Islet of Langerhans (tissue), 1 donor: ENCODE measurements at regions not wholly inside any gene's neighbourhood (a gene's known extent, or its start where the extent isn't known, plus 50 kb on each side); places are given as distances from the start of the nearest gene placed in this dataset.
A peak's percentile ranks its signal among the peaks of the same experiment; 100 is the strongest.
"Not testable (repeated sequence)": the region's sequence is repeated elsewhere in the genome, so short reads cannot be mapped to it uniquely, and the experiment has no call there.

Source experiments
- FAIRE-seq: peaks from one replicate; lab custom pipeline; 2011; peaks lifted over from hg19 to GRCh38; lab: Jason Lieb, UNC

DNA sequence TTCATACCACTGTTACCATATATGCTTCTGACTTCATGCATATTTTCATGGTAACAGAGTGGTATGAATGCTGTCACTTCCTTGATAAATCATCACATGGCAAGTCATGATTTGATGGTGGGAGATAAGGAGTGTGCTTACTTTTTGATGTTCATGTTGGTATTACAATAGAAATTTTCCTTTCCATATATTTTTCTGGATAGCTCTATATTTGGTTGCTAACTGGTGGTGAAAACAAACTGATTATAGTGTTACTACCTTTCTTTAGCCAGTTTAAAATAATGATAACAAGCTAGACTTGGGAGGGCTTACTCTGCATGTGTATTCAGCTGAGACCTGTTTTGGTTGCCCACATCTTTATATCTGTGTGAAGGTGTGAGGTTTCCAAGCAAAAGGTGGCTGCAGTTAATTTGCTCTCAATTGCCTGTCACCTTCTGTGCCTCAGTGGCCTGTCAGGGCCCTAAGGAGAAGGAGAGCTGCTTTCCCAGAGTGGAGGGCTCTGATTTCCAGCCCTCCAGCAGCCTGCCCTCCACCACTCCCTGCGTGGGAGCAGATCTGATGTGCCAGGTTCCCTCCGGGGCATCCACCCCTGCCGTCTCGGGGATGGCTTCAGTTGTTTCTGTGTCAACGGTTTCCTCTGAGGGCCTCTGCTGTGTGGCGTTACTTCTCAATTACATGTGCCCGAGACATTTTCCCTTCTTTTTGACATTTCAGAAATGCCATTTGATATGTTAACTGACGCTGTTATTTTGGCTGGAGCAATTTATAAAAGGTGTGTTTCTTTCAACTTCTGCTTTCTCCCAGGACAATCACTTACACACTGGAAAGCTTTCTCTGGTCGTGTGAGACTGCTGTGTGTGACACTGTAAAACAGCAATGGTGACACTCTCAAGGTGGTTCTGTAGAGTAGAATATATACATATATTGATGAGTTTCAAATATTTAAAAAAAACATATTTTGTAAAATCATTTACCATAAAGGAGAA, 107.7 kb upstream of the KLF6 start:
- no peak for FAIRE-seq

- FAIRE-seq, result no peak
Observed at GRCh38 chr10:3891396-3891795, 106.4 kb upstream of the KLF6 start.

- FAIRE-seq, result no peak
Observed at GRCh38 chr10:3890602-3891352, 105.8 kb upstream of the KLF6 start.

DNA sequence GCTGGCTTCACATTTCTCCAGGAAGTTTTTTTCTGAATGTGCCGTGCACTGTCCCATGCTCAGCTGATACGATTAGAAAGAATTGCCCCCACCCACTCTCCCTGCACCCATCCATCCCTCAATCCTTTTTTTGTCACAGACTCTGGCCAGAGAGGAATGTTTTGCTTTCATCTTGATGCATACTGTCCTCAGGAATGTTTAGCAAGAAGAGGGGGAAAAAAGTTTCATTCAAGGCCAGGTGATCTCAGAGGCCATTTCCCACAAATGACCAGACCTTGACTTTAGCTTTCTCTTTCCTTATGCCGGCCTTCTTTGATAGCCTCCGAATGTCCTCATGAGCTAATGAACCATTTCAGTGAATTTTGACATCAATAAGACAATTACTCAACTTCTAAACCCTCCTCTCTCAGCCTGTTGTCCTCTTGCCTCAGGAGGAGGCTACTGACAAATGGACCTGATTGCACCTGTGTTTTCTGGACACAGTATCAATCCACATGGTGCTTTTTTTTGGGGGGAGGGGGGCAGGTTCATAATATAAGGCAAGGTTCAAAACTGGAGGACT, 105.0 kb upstream of the KLF6 start:
- FAIRE-seq, result no peak

GRCh38 chr10:3887885-3888476, 103.0 kb upstream of the KLF6 start:
- no peak for FAIRE-seq

- no peak for FAIRE-seq
Observed at GRCh38 chr10:3887404-3887803, 102.4 kb upstream of the KLF6 start.

DNA sequence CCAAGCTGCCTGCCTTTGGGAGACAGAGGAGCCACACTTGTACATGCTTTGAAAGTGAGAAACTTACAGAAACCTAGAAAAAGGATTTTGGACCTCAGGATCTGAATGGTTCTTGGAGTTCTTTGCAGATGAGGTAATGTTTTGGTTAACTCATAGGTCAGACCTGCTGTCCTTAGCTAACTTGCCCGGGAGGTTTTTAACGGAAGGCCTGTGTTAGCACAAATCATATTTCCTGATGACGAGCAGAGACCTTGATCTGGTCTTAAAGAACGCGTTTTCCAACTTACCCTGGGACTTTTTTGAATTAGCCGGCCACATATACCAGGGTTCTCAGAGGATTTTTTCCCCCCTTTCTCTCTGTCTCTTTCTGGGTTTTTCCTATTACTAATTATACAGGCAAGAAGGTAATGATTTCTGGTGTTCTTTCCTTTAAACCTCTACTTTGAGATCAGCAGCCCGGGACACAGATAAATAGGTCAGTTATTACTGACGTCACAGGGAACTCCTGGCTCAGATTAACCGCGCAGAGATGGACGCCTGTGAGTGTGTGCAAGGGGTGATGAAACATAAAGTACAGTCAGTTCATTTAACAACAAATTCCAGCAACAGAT, 101.7 kb upstream of the KLF6 start:
- FAIRE-seq, result peak; percentile 69

GRCh38 chr10:3886191-3886590, 101.2 kb upstream of the KLF6 start:
- no peak for FAIRE-seq

- no peak for FAIRE-seq
Observed at GRCh38 chr10:3882855-3883254, 97.8 kb upstream of the KLF6 start.

DNA sequence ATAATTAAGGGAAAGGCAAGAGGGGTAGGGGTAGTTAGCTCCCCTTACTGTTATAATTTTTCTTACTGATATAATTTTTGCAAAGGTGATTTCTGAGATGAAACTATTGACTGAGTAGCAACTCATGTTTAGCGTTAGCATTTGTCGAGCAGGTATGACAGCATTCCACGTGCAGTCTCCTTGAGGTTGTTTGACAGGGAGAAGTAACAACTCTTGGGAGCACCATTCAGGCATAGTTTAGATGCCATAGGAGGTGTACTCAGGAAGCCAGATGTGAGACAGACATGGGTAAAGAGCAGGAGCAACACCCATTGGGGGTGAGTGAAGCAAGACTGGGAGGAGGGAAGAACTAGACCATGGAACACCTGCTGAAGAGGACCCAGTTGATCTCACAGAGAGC, 96.6 kb upstream of the KLF6 start:
- no peak for FAIRE-seq

DNA sequence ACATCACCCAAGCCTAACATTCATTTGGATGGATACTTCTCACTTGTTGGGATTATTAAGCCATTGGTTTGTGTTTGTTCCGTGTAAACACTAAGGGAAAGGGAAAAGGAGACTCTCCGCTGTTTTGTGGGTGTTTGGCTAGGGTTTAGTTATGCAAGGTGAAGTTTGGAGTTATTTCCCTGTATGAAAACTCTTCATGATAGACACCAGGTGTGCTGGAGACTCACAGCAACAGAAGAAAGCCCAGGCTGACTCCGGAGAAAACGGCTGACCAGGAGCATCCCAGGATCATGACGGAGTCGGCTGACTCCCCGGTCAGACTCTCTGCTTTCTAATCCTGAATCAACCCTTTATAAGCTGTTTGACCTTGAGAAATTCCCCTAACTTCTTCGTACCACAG, 94.1 kb upstream of the KLF6 start:
- no peak for FAIRE-seq

- FAIRE-seq, result no peak
Observed at GRCh38 chr10:3877211-3878000, 92.4 kb upstream of the KLF6 start.

GRCh38 chr10:3876350-3876962, 91.4 kb upstream of the KLF6 start:
- no peak for FAIRE-seq

DNA sequence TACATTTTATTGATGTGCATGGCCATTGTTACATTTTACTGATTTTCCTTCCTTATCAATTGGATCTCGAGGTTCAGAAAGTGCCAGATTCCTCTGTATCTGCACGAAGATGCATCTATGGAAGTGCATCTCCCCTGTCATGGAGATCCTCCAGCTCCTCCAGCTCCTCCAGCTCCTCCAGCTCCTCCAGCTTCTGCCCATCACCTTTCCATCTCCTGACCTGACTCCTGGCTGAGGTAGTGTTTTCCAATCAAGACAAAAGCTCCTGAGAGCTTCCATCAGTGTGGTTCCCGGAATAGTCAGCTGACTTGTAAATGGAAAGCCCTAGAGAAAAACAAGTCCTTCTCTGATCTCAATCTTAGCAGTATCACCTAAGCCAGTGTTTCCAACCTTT, 90.8 kb upstream of the KLF6 start:
- FAIRE-seq, result no peak

DNA sequence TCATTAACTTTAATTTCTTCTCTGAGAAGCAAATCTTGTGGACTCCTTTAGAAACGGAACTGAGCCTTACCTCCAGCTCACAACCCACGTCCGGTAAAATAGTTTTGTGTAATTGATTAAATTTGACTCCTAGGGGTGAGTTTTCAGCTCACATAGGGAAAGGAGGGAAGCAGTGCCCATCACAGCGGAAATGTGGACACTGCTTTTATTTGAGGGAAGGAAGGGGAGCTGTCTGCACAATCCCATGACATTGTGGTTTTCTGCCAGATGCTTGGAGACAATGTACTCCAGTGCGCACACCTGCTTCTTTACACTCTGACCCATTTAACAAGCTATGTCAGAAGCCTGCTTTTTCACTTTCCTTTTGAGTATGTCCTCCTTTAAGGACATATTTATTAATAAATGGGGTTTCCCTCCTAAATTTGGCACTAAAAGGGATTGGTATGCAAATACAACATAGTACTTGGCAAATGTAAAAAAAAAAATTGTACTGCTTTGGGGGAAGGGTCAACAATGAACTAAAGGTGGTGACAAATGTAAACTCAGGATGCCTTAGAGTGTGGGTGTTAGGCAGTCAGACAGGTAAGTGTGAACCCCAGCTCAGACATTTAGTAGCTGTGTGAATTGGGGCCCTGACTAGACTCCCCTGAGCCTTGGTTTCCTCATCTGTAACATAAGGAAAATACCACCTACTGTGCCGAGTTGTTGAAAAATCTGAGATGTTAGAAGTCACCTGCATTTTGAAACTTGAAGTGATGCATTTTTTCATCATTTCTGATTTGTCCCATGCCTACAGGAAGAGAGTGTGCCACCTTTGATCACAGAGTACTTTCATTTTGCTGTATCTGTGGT, 90.2 kb upstream of the KLF6 start:
- no peak for FAIRE-seq

DNA sequence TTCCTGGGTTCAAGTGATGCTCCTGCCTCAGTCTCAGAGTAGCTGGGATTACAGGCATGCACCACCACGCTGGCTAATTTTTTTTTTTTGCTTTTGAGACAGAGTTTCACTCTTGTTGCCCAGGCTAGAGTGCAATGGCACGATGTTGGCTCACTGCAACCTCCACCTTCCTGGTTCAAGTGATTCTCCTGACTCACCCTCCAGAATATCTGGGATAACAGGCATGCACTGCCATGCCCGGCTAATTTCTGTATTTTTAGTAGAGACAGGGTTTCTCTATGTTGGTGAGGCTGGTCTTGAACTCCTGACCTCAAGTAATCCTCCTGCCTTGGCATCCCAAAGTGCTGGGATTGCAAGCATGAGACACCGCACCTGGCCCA, 89.6 kb upstream of the KLF6 start:
- not testable (repeated sequence) for FAIRE-seq

DNA sequence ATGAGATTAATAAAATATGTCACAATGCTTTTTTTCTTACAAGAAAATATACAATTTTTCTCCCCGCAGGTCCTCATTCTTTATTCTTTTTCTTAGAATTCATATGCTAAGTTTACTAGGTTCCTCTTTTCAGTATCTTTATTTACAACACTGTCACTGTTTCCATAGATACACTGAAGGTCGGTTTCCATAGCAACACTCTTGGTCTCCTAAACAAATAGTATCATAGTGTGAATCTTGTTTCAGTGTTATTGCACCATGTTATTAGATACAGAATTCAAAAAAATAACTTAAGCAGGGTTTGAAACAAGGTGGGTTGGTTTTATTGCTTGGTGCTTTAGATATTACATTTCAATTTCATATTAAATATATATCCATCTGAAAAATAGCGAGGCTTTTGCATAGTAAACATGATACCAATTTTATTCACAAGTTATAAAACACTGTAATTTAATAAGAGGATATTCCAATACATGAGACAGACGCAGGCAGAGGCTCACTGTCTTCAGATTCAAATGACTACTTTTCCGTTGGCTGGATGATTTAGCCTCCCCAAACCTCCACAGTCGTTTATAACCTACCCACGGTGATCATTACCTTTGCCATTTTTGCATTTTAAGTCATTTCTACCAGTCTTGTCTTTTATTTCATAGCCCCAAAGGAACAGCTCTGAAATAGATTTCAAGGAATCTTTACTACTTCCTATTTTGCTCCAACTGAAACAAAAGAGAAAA, 88.9 kb upstream of the KLF6 start:
- no peak for FAIRE-seq

DNA sequence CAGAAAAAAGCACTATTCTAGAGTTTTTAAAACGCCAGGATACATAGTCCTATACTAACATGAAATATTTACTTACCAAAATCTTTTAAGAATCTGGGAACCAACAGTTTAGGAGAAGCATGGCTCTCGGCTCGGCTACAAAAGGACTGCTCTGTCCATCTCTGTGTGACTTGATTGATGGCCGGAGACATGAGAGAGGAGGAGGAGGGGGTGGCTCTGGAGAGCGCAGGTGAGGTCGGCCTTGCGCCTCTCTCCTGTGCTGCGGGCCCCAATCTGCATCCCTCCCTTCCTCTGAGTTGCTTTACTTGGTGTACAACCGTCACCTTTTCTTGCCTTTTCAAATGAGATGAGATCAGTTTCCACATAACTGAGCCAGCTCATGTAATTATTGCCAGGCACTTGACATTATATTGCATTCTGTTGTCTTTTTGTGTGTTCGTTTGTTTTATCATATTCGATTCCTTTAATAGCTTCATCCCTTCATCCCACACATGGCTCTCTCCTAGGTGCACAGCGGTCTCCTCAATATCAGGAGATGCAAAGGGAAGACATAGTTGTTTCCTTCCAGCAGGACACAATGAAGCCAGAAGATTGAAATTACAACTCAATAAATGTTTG, 87.8 kb upstream of the KLF6 start:
- no peak for FAIRE-seq

GRCh38 chr10:3871424-3871996, 86.5 kb upstream of the KLF6 start:
- FAIRE-seq, result no peak
